DND-41 (cell line): ENCODE measurements at regions not wholly inside any gene's neighbourhood (a gene's known extent, or its start where the extent isn't known, plus 50 kb on each side); places are given as distances from the start of the nearest gene placed in this dataset.

Experiments
- EZH2 ChIP-seq: IDR thresholded peaks from 3 replicates; pipeline ENCODE4 v1.6.1; 2012; ENCODE audit warnings: borderline replicate concordance, low read depth, mild to moderate bottlenecking, moderate library complexity, low read length, inconsistent platforms; ENCODE audit not compliant: severe bottlenecking
- TF ChIP-seq, protein P1 (sequence below): IDR thresholded peaks from 2 replicates; pipeline ENCODE4 v1.5.1; 2012; ENCODE audit warnings: borderline replicate concordance, low read length, moderate library complexity, mild to moderate bottlenecking; ENCODE audit not compliant: poor library complexity, severe bottlenecking; ENCODE audit errors: extremely low read depth

DNA sequence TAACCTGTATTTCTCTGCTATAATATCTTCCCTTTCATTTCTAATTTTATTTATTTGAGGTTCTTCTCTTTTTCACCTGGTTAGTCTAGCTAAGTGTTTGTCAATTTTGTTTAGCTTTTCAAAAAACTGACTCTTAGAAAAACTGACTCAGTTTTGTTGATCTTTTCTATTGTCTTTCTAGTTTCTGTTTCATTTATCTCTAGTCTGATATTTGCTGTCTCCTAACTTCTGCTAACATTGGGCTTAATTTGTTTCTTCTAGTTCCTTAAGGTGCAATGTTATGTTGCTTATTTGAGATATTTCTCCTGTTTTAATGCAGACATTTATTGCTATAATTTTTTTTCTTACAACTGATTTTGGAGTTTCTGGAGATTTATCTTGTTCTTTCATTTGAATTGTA lies 1011.0 kb downstream of the EPHA7 start:
- TF ChIP-seq, protein P1, sequence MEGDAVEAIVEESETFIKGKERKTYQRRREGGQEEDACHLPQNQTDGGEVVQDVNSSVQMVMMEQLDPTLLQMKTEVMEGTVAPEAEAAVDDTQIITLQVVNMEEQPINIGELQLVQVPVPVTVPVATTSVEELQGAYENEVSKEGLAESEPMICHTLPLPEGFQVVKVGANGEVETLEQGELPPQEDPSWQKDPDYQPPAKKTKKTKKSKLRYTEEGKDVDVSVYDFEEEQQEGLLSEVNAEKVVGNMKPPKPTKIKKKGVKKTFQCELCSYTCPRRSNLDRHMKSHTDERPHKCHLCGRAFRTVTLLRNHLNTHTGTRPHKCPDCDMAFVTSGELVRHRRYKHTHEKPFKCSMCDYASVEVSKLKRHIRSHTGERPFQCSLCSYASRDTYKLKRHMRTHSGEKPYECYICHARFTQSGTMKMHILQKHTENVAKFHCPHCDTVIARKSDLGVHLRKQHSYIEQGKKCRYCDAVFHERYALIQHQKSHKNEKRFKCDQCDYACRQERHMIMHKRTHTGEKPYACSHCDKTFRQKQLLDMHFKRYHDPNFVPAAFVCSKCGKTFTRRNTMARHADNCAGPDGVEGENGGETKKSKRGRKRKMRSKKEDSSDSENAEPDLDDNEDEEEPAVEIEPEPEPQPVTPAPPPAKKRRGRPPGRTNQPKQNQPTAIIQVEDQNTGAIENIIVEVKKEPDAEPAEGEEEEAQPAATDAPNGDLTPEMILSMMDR: no peak
- TF ChIP-seq EZH2: no peak
